ENCODE measurements at regions not wholly inside any gene's neighbourhood (a gene's known extent, or its start where the extent isn't known, plus 50 kb on each side); places are given as distances from the start of the nearest gene placed in this dataset.

GRCh38 chr15:39083213-39083612, 497.7 kb upstream of the THBS1 start:
- no peak overlapping the region for H3K18ac ChIP-seq (ENCODE audit: low read length)
- H3K4me1 ChIP-seq (ENCODE audit: control insufficient read depth in 2 of 2, insufficient read depth in 1 of 2, low read depth in 1 of 2, low read length in 2 of 2): peaks cover 0 to 2% of the 10 kb centered on the region in 2 donors
- WGBS, 2 donors (ENCODE audit: extremely low coverage in 2 of 2, insufficient read length in 2 of 2, insufficient replicate concordance in 1 of 2): no CpG with 5 or more reads among the region's 2 CpGs
- H3K36me3 ChIP-seq (replicated peaks in 1 of 2; ENCODE audit: control insufficient read depth in 2 of 2, insufficient read depth in 2 of 2, low read length in 2 of 2): no peaks in the 10 kb centered on the region
- no peak overlapping the region for H3K23ac ChIP-seq (ENCODE audit: low read depth, low read length, poor library complexity)
- H2BK12ac ChIP-seq (ENCODE audit: low read length): no peak overlapping the region
- H2BK15ac ChIP-seq (ENCODE audit: low read length): no peak overlapping the region
- H3K14ac ChIP-seq (ENCODE audit: low read length): no peak overlapping the region
- no peak overlapping the region for H3K27ac ChIP-seq (replicated peaks; ENCODE audit: low read length)
- H3K4me3 ChIP-seq (ENCODE audit: low read length in 2 of 2): no peak overlapping the region
- H2AFZ ChIP-seq (ENCODE audit: low read length): no peak overlapping the region
- no peaks in the 10 kb centered on the region for H3K79me1 ChIP-seq (ENCODE audit: low read depth, low read length)
- no peak overlapping the region for H4K91ac ChIP-seq (ENCODE audit: low read depth, low read length, poor library complexity)
- no peak overlapping the region for H3K4me2 ChIP-seq (ENCODE audit: insufficient read depth, low read length, poor library complexity, severe bottlenecking)
- no peak overlapping the region for H2AK5ac ChIP-seq (ENCODE audit: low read depth, low read length)
- H4K8ac ChIP-seq (ENCODE audit: low read depth, low read length): no peak overlapping the region
- H3K27me3 ChIP-seq (ENCODE audit: control insufficient read depth in 3 of 3, insufficient read depth in 3 of 3, low read depth in 1 of 3, low read length in 3 of 3): no peaks in the 10 kb centered on the region
- no peak overlapping the region for H2BK5ac ChIP-seq (ENCODE audit: low read length)
- H3K4ac ChIP-seq (ENCODE audit: low read length): no peak overlapping the region
- H3K9ac ChIP-seq (ENCODE audit: low read depth, low read length, poor library complexity): no peak overlapping the region
- no peak overlapping the region for H2BK120ac ChIP-seq (ENCODE audit: low read depth, low read length)
- DNase-seq (ENCODE audit: low spot score): no peak
- no peaks in the 10 kb centered on the region for H3K9me3 ChIP-seq (replicated peaks in 1 of 2; ENCODE audit: control insufficient read depth in 2 of 2, insufficient read depth in 1 of 2, low read depth in 1 of 2, low read length in 2 of 2)

GRCh38 chr15:39084674-39085530, 496.0 kb upstream of the THBS1 start:
- Histone ChIP-seq H3K4me3 (ENCODE audit: low read length in 2 of 2) (no peak overlapping the region), H2BK15ac (ENCODE audit: low read length) (no peak overlapping the region), H3K14ac (ENCODE audit: low read length) (no peak overlapping the region), H3K79me1 (ENCODE audit: low read depth, low read length) (no peaks in the 10 kb centered on the region), H3K27ac (replicated peaks; ENCODE audit: low read length) (no peak overlapping the region), H3K27me3 (ENCODE audit: control insufficient read depth in 3 of 3, insufficient read depth in 3 of 3, low read depth in 1 of 3, low read length in 3 of 3) (no peaks in the 10 kb centered on the region), H3K9ac (ENCODE audit: low read depth, low read length, poor library complexity) (no peak overlapping the region), H2AFZ (ENCODE audit: low read length) (no peak overlapping the region), H3K18ac (ENCODE audit: low read length) (no peak overlapping the region), H3K4me2 (ENCODE audit: insufficient read depth, low read length, poor library complexity, severe bottlenecking) (no peak overlapping the region), H2BK12ac (ENCODE audit: low read length) (no peak overlapping the region), H3K4ac (ENCODE audit: low read length) (peak overlapping the region; percentile 66), H2AK5ac (ENCODE audit: low read depth, low read length) (no peak overlapping the region), H4K8ac (ENCODE audit: low read depth, low read length) (no peak overlapping the region), H2BK120ac (ENCODE audit: low read depth, low read length) (no peak overlapping the region), H2BK5ac (ENCODE audit: low read length) (no peak overlapping the region), H3K4me1 (ENCODE audit: control insufficient read depth in 2 of 2, insufficient read depth in 1 of 2, low read depth in 1 of 2, low read length in 2 of 2) (peaks cover 0 to 4% of the 10 kb centered on the region in 2 donors), H3K23ac (ENCODE audit: low read depth, low read length, poor library complexity) (no peak overlapping the region), H3K36me3 (replicated peaks in 1 of 2; ENCODE audit: control insufficient read depth in 2 of 2, insufficient read depth in 2 of 2, low read length in 2 of 2) (no peaks in the 10 kb centered on the region), H4K91ac (ENCODE audit: low read depth, low read length, poor library complexity) (no peak overlapping the region), H3K9me3 (replicated peaks in 1 of 2; ENCODE audit: control insufficient read depth in 2 of 2, insufficient read depth in 1 of 2, low read depth in 1 of 2, low read length in 2 of 2) (no peaks in the 10 kb centered on the region)
- DNase-seq (ENCODE audit: low spot score): no peak
- WGBS, 2 donors (ENCODE audit: extremely low coverage in 2 of 2, insufficient read length in 2 of 2, insufficient replicate concordance in 1 of 2): no CpG with 5 or more reads among the region's 12 CpGs

- Histone ChIP-seq H4K8ac (ENCODE audit: low read depth, low read length) (no peak overlapping the region), H3K4me2 (ENCODE audit: insufficient read depth, low read length, poor library complexity, severe bottlenecking) (no peak overlapping the region), H3K36me3 (replicated peaks in 1 of 2; ENCODE audit: control insufficient read depth in 2 of 2, insufficient read depth in 2 of 2, low read length in 2 of 2) (no peaks in the 10 kb centered on the region), H3K14ac (ENCODE audit: low read length) (no peak overlapping the region), H3K9ac (ENCODE audit: low read depth, low read length, poor library complexity) (no peak overlapping the region), H2BK120ac (ENCODE audit: low read depth, low read length) (no peak overlapping the region), H2BK5ac (ENCODE audit: low read length) (no peak overlapping the region), H3K9me3 (replicated peaks in 1 of 2; ENCODE audit: control insufficient read depth in 2 of 2, insufficient read depth in 1 of 2, low read depth in 1 of 2, low read length in 2 of 2) (no peaks in the 10 kb centered on the region), H3K23ac (ENCODE audit: low read depth, low read length, poor library complexity) (no peak overlapping the region), H3K27me3 (ENCODE audit: control insufficient read depth in 3 of 3, insufficient read depth in 3 of 3, low read depth in 1 of 3, low read length in 3 of 3) (no peaks in the 10 kb centered on the region), H2AK5ac (ENCODE audit: low read depth, low read length) (no peak overlapping the region), H2BK12ac (ENCODE audit: low read length) (no peak overlapping the region), H3K4ac (ENCODE audit: low read length) (no peak overlapping the region), H3K18ac (ENCODE audit: low read length) (no peak overlapping the region), H2AFZ (ENCODE audit: low read length) (no peak overlapping the region), H2BK15ac (ENCODE audit: low read length) (no peak overlapping the region), H3K4me3 (ENCODE audit: low read length in 2 of 2) (no peak overlapping the region), H4K91ac (ENCODE audit: low read depth, low read length, poor library complexity) (no peak overlapping the region), H3K4me1 (ENCODE audit: control insufficient read depth in 2 of 2, insufficient read depth in 1 of 2, low read depth in 1 of 2, low read length in 2 of 2) (peaks cover 0 to 8% of the 10 kb centered on the region in 2 donors), H3K79me1 (ENCODE audit: low read depth, low read length) (no peaks in the 10 kb centered on the region), H3K27ac (replicated peaks; ENCODE audit: low read length) (no peak overlapping the region)
- no peak for DNase-seq (ENCODE audit: low spot score)
- no CpG with 5 or more reads among the region's 5 CpGs for WGBS, 2 donors (ENCODE audit: extremely low coverage in 2 of 2, insufficient read length in 2 of 2, insufficient replicate concordance in 1 of 2)
Observed at GRCh38 chr15:39086641-39087040, 494.2 kb upstream of the THBS1 start.

- Histone ChIP-seq H3K9me3 (replicated peaks in 1 of 2; ENCODE audit: control insufficient read depth in 2 of 2, insufficient read depth in 1 of 2, low read depth in 1 of 2, low read length in 2 of 2) (no peaks in the 10 kb centered on the region), H3K9ac (ENCODE audit: low read depth, low read length, poor library complexity) (no peak overlapping the region), H3K4me1 (ENCODE audit: control insufficient read depth in 2 of 2, insufficient read depth in 1 of 2, low read depth in 1 of 2, low read length in 2 of 2) (peaks cover 0 to 12% of the 10 kb centered on the region in 2 donors), H2BK5ac (ENCODE audit: low read length) (no peak overlapping the region), H3K14ac (ENCODE audit: low read length) (no peak overlapping the region), H3K36me3 (replicated peaks in 1 of 2; ENCODE audit: control insufficient read depth in 2 of 2, insufficient read depth in 2 of 2, low read length in 2 of 2) (no peaks in the 10 kb centered on the region), H4K8ac (ENCODE audit: low read depth, low read length) (no peak overlapping the region), H2AK5ac (ENCODE audit: low read depth, low read length) (no peak overlapping the region), H2BK15ac (ENCODE audit: low read length) (no peak overlapping the region), H3K79me1 (ENCODE audit: low read depth, low read length) (no peaks in the 10 kb centered on the region), H3K4me2 (ENCODE audit: insufficient read depth, low read length, poor library complexity, severe bottlenecking) (no peak overlapping the region), H4K91ac (ENCODE audit: low read depth, low read length, poor library complexity) (no peak overlapping the region), H3K18ac (ENCODE audit: low read length) (no peak overlapping the region), H2AFZ (ENCODE audit: low read length) (no peak overlapping the region), H3K23ac (ENCODE audit: low read depth, low read length, poor library complexity) (no peak overlapping the region), H3K4ac (ENCODE audit: low read length) (no peak overlapping the region), H3K4me3 (ENCODE audit: low read length in 2 of 2) (no peak overlapping the region), H3K27ac (replicated peaks; ENCODE audit: low read length) (no peak overlapping the region), H2BK120ac (ENCODE audit: low read depth, low read length) (no peak overlapping the region), H2BK12ac (ENCODE audit: low read length) (no peak overlapping the region), H3K27me3 (ENCODE audit: control insufficient read depth in 3 of 3, insufficient read depth in 3 of 3, low read depth in 1 of 3, low read length in 3 of 3) (no peaks in the 10 kb centered on the region)
- DNase-seq (ENCODE audit: low spot score): no peak
- WGBS, 2 donors (ENCODE audit: extremely low coverage in 2 of 2, insufficient read length in 2 of 2, insufficient replicate concordance in 1 of 2): no CpG with 5 or more reads among the region's 1 CpG
Observed at GRCh38 chr15:39088156-39088555, 492.7 kb upstream of the THBS1 start.

All from neuronal stem cell (in vitro differentiated cells).